Psoas muscle (tissue), 7 donors: ENCODE measurements at regions not wholly inside any gene's neighbourhood (a gene's known extent, or its start where the extent isn't known, plus 50 kb on each side); places are given as distances from the start of the nearest gene placed in this dataset.
"Not testable (repeated sequence)": the region's sequence is repeated elsewhere in the genome, so short reads cannot be mapped to it uniquely, and the experiment has no call there.

Experiments used
- ATAC-seq, 4 donors: fragments of 200-7000 bp; cut with Tn5 transposase; one replicate each; pipeline ENCODE4 v1.9.1; 2020; ENCODE audit warnings: moderate library complexity in 3 of 4, mild to moderate bottlenecking in 2 of 4
- DNase-seq, 2 donors: peaks; one replicate each; pipeline ENCODE4 v3.0.0-alpha.2; 2020
- H3K27ac ChIP-seq: fragments of 200-600 bp; one replicate; pipeline ENCODE4 v1.8.0; 2022
- H3K27me3 ChIP-seq, 3 donors: fragments of 200-600 bp in 1 of 3; one replicate each; pipeline versions ENCODE4 v1.6.1 to v1.8.0; 2013 to 2022; ENCODE audit warnings: low read length in 2 of 3, mild to moderate bottlenecking in 2 of 3, moderate library complexity in 1 of 3; ENCODE audit not compliant: insufficient read depth in 3 of 3
- H3K36me3 ChIP-seq, 2 donors: fragments of 200-600 bp in 1 of 2; one replicate each; pipeline versions ENCODE4 v1.6.1 to v1.8.0; 2013 to 2022; ENCODE audit warnings: low read depth in 1 of 2, mild to moderate bottlenecking in 1 of 2, moderate library complexity in 1 of 2; ENCODE audit not compliant: insufficient read depth in 1 of 2
- H3K4me1 ChIP-seq: fragments of 200-600 bp; one replicate; pipeline ENCODE4 v1.8.0; 2022
- H3K4me3 ChIP-seq: fragments of 200-600 bp; one replicate; pipeline ENCODE4 v1.8.0; 2022; ENCODE audit warnings: mild to moderate bottlenecking
- H3K9me3 ChIP-seq: fragments of 200-600 bp; one replicate; pipeline ENCODE4 v1.8.0; 2022
- WGBS, 3 donors: extraction: QIAGEN DNeasy Blood & Tissue Kit; methylation state at CpG; one replicate each; pipeline versions ENCODE4 v1.1.6 to v1.1.7; 2013; 5-methylcytosine and 5-hydroxymethylcytosine counted together
- intact Hi-C, 2 donors: fragments of 100-400 bp; cut with DNase I; formaldehyde crosslinking; loops; one replicate each; pipeline versions ENCODE4 v1.11.0 to v1.14.2; 2022
- TF ChIP-seq, protein P1 (sequence below): fragments of 200-600 bp; IDR thresholded peaks from one replicate; pipeline ENCODE4 v1.8.0; 2022; ENCODE audit warnings: antibody characterized with exemption
- donor health status: healthy with polysubstance abuse.
- donor health status: DM: no; HTN: no; CAD: no; lungs with moderate emphysema.
- donor health status: Bipolar disorder and iron deficiency.
- donor health status: healthy.
- donor health status: DM: yes; HTN: yes; CAD: no.
- donor health status: DM: no; HTN: no; CAD: no.
- donor health status: DM: yes; HTN: yes; CAD: no.

DNA sequence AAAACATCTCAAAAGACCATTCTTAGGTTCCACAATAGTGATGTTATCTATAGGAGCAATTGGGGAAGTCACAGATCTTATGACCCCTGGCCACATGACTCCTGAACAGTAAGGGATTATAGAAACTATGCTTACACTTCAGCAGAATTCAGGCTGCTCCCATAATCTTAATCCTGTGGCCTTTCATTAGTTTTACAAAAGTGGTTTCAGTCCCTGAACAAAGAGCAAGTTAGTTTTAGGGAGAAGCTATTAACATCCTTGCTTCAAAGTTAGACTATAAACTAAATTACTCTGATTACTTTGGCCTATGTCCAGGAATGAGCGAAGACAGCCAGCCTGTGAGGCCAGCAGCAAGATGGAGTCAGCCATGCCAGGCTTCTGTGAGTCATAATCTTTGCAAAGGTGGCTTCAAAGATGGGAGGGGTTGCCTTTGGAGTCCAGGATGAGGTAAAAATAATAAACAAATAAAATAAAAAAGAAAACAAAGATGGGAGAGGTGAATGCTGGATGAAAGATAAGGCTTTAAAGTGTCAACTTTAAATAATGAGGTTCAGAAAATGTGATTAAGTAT is 168.7 kb upstream of the NDUFV2 start:
- no peaks in the 10 kb centered on the region for H3K36me3 ChIP-seq
- TF ChIP-seq, protein P1, sequence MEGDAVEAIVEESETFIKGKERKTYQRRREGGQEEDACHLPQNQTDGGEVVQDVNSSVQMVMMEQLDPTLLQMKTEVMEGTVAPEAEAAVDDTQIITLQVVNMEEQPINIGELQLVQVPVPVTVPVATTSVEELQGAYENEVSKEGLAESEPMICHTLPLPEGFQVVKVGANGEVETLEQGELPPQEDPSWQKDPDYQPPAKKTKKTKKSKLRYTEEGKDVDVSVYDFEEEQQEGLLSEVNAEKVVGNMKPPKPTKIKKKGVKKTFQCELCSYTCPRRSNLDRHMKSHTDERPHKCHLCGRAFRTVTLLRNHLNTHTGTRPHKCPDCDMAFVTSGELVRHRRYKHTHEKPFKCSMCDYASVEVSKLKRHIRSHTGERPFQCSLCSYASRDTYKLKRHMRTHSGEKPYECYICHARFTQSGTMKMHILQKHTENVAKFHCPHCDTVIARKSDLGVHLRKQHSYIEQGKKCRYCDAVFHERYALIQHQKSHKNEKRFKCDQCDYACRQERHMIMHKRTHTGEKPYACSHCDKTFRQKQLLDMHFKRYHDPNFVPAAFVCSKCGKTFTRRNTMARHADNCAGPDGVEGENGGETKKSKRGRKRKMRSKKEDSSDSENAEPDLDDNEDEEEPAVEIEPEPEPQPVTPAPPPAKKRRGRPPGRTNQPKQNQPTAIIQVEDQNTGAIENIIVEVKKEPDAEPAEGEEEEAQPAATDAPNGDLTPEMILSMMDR: no peak
- no peak overlapping the region for H3K27ac ChIP-seq
- no peak for ATAC-seq
- no peak for DNase-seq
- no peak overlapping the region for H3K4me3 ChIP-seq
- peaks cover 6% of the 10 kb centered on the region for H3K9me3 ChIP-seq
- no peaks in the 10 kb centered on the region for H3K27me3 ChIP-seq
- intact Hi-C loops: no loop called here
- WGBS, 3 donors: 46 to 69% (median 67%) methylated on average over 1 of the region's 1 CpG
- no peaks in the 10 kb centered on the region for H3K4me1 ChIP-seq

- H3K9me3 ChIP-seq, H3K4me3 ChIP-seq, H3K4me1 ChIP-seq, H3K36me3 ChIP-seq, ATAC-seq, H3K27ac ChIP-seq, H3K27me3 ChIP-seq, intact Hi-C loops, DNase-seq: not testable (repeated sequence)
- 94 to 97% (median 97%) methylated on average over 12 to 24 of the region's 24 CpGs for WGBS, 3 donors
Observed at GRCh38 chr18:8935346-8935745, 167.2 kb upstream of the NDUFV2 start.

GRCh38 chr18:8936619-8937018 is 165.9 kb upstream of the NDUFV2 start:
- intact Hi-C loops: no loop called here
- Histone ChIP-seq H3K4me3 (no peak overlapping the region), H3K27me3 (no peaks in the 10 kb centered on the region), H3K36me3 (no peaks in the 10 kb centered on the region), H3K4me1 (no peaks in the 10 kb centered on the region), H3K27ac (no peak overlapping the region), H3K9me3 (no peaks in the 10 kb centered on the region)
- TF ChIP-seq, protein P1: no peak
- ATAC-seq (no peak), DNase-seq (no peak)
- 85 to 86% (median 86%) methylated on average over 3 of the region's 3 CpGs for WGBS, 3 donors

DNA sequence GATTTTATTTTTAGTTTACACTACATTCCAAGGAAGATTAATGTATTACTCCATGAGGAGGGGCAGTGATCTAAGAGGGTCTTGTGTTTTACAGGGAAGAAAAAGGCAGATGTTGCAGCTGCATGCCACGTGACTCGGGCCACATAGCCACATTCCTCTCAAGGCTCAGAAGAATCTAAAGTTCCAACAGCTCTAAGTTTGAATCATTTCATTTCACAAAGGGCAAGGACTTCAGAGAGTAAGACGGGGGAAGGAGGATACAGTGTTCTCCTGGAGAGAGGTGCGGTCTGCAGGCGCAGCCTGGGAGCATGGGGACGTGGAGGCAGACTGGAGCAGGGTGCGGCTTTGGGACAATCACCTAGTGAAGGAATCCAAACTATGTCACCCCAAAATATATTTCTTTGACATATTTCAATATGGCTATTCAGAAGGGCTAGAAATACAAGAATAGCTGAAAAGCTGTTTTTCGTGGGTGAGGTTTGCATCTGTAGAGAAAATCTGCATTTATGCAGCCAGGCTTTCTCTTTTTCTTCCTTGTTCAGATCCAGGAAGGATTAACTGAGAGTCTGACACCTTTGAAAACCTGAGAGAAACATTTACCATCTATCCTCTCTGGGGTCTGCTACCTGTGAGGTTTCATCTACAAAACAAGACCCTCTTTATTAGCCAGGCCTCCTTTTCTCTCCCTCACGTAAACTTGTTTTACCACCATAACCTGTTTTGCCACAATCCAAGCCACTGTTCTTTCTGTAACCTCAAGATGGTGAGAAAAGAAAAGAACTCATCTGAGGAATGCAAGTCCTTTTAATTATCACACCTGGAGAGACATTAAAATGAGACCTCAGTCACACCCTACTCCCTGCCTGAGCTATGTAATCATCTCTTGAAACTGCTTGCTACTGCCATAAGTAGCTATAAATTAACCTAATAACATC is 165.1 kb upstream of the NDUFV2 start:
- no peaks in the 10 kb centered on the region for H3K4me1 ChIP-seq
- no peaks in the 10 kb centered on the region for H3K9me3 ChIP-seq
- no peak overlapping the region for H3K4me3 ChIP-seq
- intact Hi-C loops: no loop called here
- TF ChIP-seq, protein P1: no peak
- 76 to 81% (median 79%) methylated on average over 9 of the region's 9 CpGs for WGBS, 3 donors
- H3K27me3 ChIP-seq: no peaks in the 10 kb centered on the region
- H3K27ac ChIP-seq: no peak overlapping the region
- no peaks in the 10 kb centered on the region for H3K36me3 ChIP-seq
- ATAC-seq (no peak), DNase-seq (no peak)

GRCh38 chr18:8938817-8939216 is 163.7 kb upstream of the NDUFV2 start:
- Histone ChIP-seq H3K4me1 (no peaks in the 10 kb centered on the region), H3K27ac (no peak overlapping the region), H3K4me3 (no peak overlapping the region), H3K36me3 (no peaks in the 10 kb centered on the region), H3K27me3 (no peaks in the 10 kb centered on the region), H3K9me3 (no peaks in the 10 kb centered on the region)
- intact Hi-C loops: no loop called here
- whole genome bisulfite sequencing, 3 donors: 56 to 60% (median 57%) methylated on average over 7 of the region's 7 CpGs
- DNase-seq (no peak), ATAC-seq (no peak)
- TF ChIP-seq, protein P1: no peak
